ENCODE measurements at regions not wholly inside any gene's neighbourhood (a gene's known extent, or its start where the extent isn't known, plus 50 kb on each side); places are given as distances from the start of the nearest gene placed in this dataset.

DNA sequence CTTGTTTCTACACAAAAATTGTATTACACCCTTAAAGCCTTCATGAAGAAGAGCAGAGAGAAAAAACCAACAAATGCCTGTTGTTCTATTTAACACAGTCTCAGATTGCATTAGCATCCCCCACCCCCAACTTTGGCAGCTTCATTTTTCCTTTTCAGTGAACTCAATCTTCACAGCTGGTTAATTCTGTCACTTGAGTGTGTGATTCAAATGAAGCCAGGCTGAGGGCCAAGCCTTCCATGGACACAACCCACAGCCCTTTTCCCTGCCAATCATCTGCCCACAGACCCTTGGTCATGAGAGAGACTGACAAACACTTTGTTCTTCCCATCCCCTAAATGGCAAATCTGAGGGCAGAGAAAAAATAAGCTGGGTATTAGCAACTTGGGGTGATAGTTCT is 217.5 kb upstream of the NMUR2 start:
- TF ChIP-seq EZH2phosphoT487 (conservative IDR thresholded peaks at IDR 0.05; ENCODE audit: low read length) = no peak
- TF ChIP-seq, protein P1, sequence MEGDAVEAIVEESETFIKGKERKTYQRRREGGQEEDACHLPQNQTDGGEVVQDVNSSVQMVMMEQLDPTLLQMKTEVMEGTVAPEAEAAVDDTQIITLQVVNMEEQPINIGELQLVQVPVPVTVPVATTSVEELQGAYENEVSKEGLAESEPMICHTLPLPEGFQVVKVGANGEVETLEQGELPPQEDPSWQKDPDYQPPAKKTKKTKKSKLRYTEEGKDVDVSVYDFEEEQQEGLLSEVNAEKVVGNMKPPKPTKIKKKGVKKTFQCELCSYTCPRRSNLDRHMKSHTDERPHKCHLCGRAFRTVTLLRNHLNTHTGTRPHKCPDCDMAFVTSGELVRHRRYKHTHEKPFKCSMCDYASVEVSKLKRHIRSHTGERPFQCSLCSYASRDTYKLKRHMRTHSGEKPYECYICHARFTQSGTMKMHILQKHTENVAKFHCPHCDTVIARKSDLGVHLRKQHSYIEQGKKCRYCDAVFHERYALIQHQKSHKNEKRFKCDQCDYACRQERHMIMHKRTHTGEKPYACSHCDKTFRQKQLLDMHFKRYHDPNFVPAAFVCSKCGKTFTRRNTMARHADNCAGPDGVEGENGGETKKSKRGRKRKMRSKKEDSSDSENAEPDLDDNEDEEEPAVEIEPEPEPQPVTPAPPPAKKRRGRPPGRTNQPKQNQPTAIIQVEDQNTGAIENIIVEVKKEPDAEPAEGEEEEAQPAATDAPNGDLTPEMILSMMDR (IDR thresholded peaks at IDR 0.05; ENCODE audit: insufficient read depth, low read length, poor library complexity, severe bottlenecking) = no peak
- no peak overlapping the region for H2AFZ ChIP-seq (ENCODE audit: low read depth, low read length, severe bottlenecking)
- no peaks in the 10 kb centered on the region for H3K36me3 ChIP-seq (ENCODE audit: low read length)
- no peak overlapping the region for H3K4me3 ChIP-seq (ENCODE audit: insufficient read depth, low read length, poor library complexity, severe bottlenecking)
- no peak overlapping the region for H3K4me2 ChIP-seq (ENCODE audit: low read depth, low read length, poor library complexity, severe bottlenecking)
- H3F3A ChIP-seq (ENCODE audit: insufficient read depth) = no peaks in the 10 kb centered on the region
- H3K79me2 ChIP-seq (ENCODE audit: insufficient read depth, low read length) = no peaks in the 10 kb centered on the region
- no peaks in the 10 kb centered on the region for H4K20me1 ChIP-seq (ENCODE audit: low read depth, low read length)
- H3K9ac ChIP-seq (ENCODE audit: low read length) = no peak overlapping the region
- no peak overlapping the region for H3K27ac ChIP-seq (ENCODE audit: low read depth, low read length)
- H3K9me2 ChIP-seq (replicated peaks; ENCODE audit: insufficient read depth, low read length) = no peaks in the 10 kb centered on the region
- no peaks in the 10 kb centered on the region for H3K9me3 ChIP-seq (ENCODE audit: insufficient read depth, low read length)
- no peaks in the 10 kb centered on the region for H3K27me3 ChIP-seq (ENCODE audit: low read length)

DNA sequence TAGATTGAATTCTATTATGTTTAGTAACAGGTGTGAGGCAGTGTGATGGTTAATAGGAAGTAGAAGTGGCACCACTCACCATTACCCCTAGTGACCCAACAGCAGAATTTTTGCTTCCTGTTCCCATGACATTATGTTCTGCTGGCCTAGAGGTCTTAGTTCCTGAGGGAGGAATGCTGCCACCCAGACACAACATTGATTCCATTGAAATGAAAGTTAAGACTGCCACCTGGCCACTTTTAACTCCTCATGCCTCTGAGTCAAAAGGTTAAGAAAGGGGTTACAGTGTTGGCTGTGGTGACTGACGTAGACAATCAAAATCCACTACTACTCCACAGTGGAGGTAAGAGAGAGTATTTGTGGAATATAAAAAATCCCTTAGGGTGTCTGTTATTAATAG is 218.9 kb upstream of the NMUR2 start:
- H3K27ac ChIP-seq (ENCODE audit: low read depth, low read length) = no peak overlapping the region
- H4K20me1 ChIP-seq (ENCODE audit: low read depth, low read length) = no peaks in the 10 kb centered on the region
- no peaks in the 10 kb centered on the region for H3K79me2 ChIP-seq (ENCODE audit: insufficient read depth, low read length)
- H3K9ac ChIP-seq (ENCODE audit: low read length) = no peak overlapping the region
- no peaks in the 10 kb centered on the region for H3K9me2 ChIP-seq (replicated peaks; ENCODE audit: insufficient read depth, low read length)
- H3K4me2 ChIP-seq (ENCODE audit: low read depth, low read length, poor library complexity, severe bottlenecking) = no peak overlapping the region
- no peaks in the 10 kb centered on the region for H3K27me3 ChIP-seq (ENCODE audit: low read length)
- H2AFZ ChIP-seq (ENCODE audit: low read depth, low read length, severe bottlenecking) = no peak overlapping the region
- H3K36me3 ChIP-seq (ENCODE audit: low read length) = no peaks in the 10 kb centered on the region
- H3K9me3 ChIP-seq (ENCODE audit: insufficient read depth, low read length) = no peaks in the 10 kb centered on the region
- H3F3A ChIP-seq (ENCODE audit: insufficient read depth) = no peaks in the 10 kb centered on the region
- TF ChIP-seq, protein P1 (IDR thresholded peaks at IDR 0.05; ENCODE audit: insufficient read depth, low read length, poor library complexity, severe bottlenecking) = no peak
- no peak for TF ChIP-seq EZH2phosphoT487 (conservative IDR thresholded peaks at IDR 0.05; ENCODE audit: low read length)
- H3K4me3 ChIP-seq (ENCODE audit: insufficient read depth, low read length, poor library complexity, severe bottlenecking) = no peak overlapping the region

DNA sequence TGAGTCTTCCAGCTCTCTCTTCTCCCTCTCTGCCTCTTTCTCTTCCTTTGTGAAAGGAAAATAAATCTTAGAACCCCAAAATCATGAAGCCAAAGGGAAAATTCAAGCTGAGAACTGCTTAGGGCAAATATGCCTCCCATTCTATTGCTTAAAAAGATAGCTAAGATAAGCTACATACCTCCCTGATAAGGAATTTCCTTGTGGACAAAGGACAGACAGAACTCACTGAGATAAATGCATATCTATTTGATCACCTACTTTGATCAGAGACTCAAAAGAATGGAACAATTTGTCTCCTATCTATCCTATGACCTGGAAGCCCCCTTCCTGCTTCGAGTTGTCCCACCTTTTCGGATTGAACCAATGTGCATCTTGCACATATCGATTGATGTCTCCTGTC is 220.6 kb upstream of the NMUR2 start:
- H2AFZ ChIP-seq (ENCODE audit: low read depth, low read length, severe bottlenecking) = no peak overlapping the region
- H3K9me3 ChIP-seq (ENCODE audit: insufficient read depth, low read length) = no peaks in the 10 kb centered on the region
- no peaks in the 10 kb centered on the region for H3K9me2 ChIP-seq (replicated peaks; ENCODE audit: insufficient read depth, low read length)
- H3K9ac ChIP-seq (ENCODE audit: low read length) = no peak overlapping the region
- TF ChIP-seq, protein P1 (IDR thresholded peaks at IDR 0.05; ENCODE audit: insufficient read depth, low read length, poor library complexity, severe bottlenecking) = no peak
- no peak for TF ChIP-seq EZH2phosphoT487 (conservative IDR thresholded peaks at IDR 0.05; ENCODE audit: low read length)
- no peaks in the 10 kb centered on the region for H4K20me1 ChIP-seq (ENCODE audit: low read depth, low read length)
- H3K79me2 ChIP-seq (ENCODE audit: insufficient read depth, low read length) = no peaks in the 10 kb centered on the region
- no peak overlapping the region for H3K4me3 ChIP-seq (ENCODE audit: insufficient read depth, low read length, poor library complexity, severe bottlenecking)
- no peaks in the 10 kb centered on the region for H3K36me3 ChIP-seq (ENCODE audit: low read length)
- H3K27ac ChIP-seq (ENCODE audit: low read depth, low read length) = no peak overlapping the region
- H3K4me2 ChIP-seq (ENCODE audit: low read depth, low read length, poor library complexity, severe bottlenecking) = no peak overlapping the region
- no peaks in the 10 kb centered on the region for H3F3A ChIP-seq (ENCODE audit: insufficient read depth)
- no peaks in the 10 kb centered on the region for H3K27me3 ChIP-seq (ENCODE audit: low read length)

DNA sequence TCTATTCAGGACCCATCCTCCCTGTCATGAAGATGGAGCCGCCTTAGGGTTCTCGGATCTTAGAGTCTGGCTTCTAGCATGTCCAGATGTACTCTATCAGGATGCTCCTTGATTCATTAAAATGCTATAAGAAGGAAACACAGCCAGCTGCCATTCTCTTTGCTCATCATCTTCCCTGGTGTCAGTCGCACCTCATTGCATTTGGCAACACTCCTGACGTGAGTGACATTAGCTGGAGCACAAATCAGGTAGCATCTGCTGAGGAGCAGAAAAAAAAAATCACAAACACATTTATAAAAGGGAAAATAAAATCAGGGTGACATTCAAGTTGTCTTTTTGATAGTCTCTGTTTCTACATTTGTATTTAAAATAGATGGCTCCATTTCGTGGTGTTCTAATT is 226.1 kb upstream of the NMUR2 start:
- Histone ChIP-seq H3K27me3 (ENCODE audit: low read length) (no peaks in the 10 kb centered on the region), H2AFZ (ENCODE audit: low read depth, low read length, severe bottlenecking) (no peak overlapping the region), H4K20me1 (ENCODE audit: low read depth, low read length) (no peaks in the 10 kb centered on the region), H3K4me2 (ENCODE audit: low read depth, low read length, poor library complexity, severe bottlenecking) (no peak overlapping the region), H3K27ac (ENCODE audit: low read depth, low read length) (no peak overlapping the region), H3K36me3 (ENCODE audit: low read length) (no peaks in the 10 kb centered on the region), H3K9me3 (ENCODE audit: insufficient read depth, low read length) (no peaks in the 10 kb centered on the region), H3K4me3 (ENCODE audit: insufficient read depth, low read length, poor library complexity, severe bottlenecking) (no peak overlapping the region), H3K79me2 (ENCODE audit: insufficient read depth, low read length) (no peaks in the 10 kb centered on the region), H3K9me2 (replicated peaks; ENCODE audit: insufficient read depth, low read length) (no peaks in the 10 kb centered on the region), H3F3A (ENCODE audit: insufficient read depth) (no peaks in the 10 kb centered on the region), H3K9ac (ENCODE audit: low read length) (no peak overlapping the region)
- TF ChIP-seq EZH2phosphoT487 (conservative IDR thresholded peaks at IDR 0.05; ENCODE audit: low read length) = no peak
- TF ChIP-seq, protein P1 (IDR thresholded peaks at IDR 0.05; ENCODE audit: insufficient read depth, low read length, poor library complexity, severe bottlenecking) = no peak

Data from SU-DHL-6 (cell line).